ENCODE measurements at regions not wholly inside any gene's neighbourhood (a gene's known extent, or its start where the extent isn't known, plus 50 kb on each side); places are given as distances from the start of the nearest gene placed in this dataset.

DNA sequence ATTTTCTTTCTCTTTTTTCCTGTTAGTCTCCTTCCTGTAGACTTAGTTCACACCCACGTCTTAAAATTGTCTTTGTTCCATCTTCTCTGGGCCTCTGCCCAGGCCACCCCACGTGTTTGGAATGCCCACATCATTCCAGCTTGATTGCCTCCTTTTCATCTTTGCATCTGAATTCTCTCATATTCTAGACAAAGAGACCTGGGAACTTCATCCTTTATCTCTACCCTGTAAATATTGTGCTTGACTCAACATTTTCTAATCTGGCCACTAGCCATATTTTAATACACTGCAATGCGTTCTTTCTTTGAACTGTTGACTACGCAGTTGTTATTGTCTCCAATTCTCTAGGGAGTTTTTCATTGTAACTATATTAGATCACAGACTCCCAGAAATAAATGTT lies 187.5 kb upstream of the NRXN1 start:
- Histone ChIP-seq H3K27me3 (no peaks in the 10 kb centered on the region), H3K27ac (no peak overlapping the region), H3K36me3 (no peaks in the 10 kb centered on the region), H3K4me3 (no peak overlapping the region), H3K4me1 (ENCODE audit: insufficient read depth) (no peaks in the 10 kb centered on the region), H3K9me3 (no peaks in the 10 kb centered on the region)
- 4 to 11% (median 7%) methylated on average over 4 of the region's 4 CpGs for WGBS, 3 donors
- no peak for TF ChIP-seq POLR2A (IDR thresholded peaks at IDR 0.05)
- TF ChIP-seq, protein P1, sequence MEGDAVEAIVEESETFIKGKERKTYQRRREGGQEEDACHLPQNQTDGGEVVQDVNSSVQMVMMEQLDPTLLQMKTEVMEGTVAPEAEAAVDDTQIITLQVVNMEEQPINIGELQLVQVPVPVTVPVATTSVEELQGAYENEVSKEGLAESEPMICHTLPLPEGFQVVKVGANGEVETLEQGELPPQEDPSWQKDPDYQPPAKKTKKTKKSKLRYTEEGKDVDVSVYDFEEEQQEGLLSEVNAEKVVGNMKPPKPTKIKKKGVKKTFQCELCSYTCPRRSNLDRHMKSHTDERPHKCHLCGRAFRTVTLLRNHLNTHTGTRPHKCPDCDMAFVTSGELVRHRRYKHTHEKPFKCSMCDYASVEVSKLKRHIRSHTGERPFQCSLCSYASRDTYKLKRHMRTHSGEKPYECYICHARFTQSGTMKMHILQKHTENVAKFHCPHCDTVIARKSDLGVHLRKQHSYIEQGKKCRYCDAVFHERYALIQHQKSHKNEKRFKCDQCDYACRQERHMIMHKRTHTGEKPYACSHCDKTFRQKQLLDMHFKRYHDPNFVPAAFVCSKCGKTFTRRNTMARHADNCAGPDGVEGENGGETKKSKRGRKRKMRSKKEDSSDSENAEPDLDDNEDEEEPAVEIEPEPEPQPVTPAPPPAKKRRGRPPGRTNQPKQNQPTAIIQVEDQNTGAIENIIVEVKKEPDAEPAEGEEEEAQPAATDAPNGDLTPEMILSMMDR (IDR thresholded peaks at IDR 0.05), result no peak
- no peak for TF ChIP-seq EP300 (IDR thresholded peaks at IDR 0.05)
- intact Hi-C loops (cut with DNase I), result no loop called here
- DNase-seq, result no peak

DNA sequence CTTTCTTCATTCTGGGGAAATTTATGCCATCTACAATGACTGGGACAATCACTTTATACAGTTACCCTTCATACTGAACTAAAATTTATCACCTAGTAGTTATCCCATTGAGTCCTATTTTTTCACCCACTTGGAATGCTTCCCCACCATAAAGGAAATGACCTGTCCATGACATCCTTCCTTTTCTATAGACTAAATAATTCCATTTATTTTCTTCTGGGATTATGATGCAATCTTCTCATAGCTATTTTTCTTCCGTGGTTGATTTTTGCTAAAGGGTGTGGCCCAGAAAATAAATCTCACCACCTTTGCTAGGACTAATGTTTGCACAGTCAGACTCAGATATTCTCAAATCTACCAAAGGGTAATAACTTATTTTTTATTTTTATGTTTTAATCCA lies 186.1 kb upstream of the NRXN1 start:
- no peak for DNase-seq
- 74 to 76% (median 76%) methylated on average over 1 of the region's 1 CpG for whole genome bisulfite sequencing, 3 donors
- Histone ChIP-seq H3K4me1 (ENCODE audit: insufficient read depth) (no peaks in the 10 kb centered on the region), H3K4me3 (no peak overlapping the region), H3K27ac (no peak overlapping the region), H3K36me3 (no peaks in the 10 kb centered on the region), H3K9me3 (no peaks in the 10 kb centered on the region), H3K27me3 (no peaks in the 10 kb centered on the region)
- intact Hi-C loops (cut with DNase I), result no loop called here
- TF ChIP-seq EP300 (IDR thresholded peaks at IDR 0.05), result no peak
- no peak for TF ChIP-seq POLR2A (IDR thresholded peaks at IDR 0.05)
- TF ChIP-seq, protein P1 (IDR thresholded peaks at IDR 0.05), result no peak

DNA sequence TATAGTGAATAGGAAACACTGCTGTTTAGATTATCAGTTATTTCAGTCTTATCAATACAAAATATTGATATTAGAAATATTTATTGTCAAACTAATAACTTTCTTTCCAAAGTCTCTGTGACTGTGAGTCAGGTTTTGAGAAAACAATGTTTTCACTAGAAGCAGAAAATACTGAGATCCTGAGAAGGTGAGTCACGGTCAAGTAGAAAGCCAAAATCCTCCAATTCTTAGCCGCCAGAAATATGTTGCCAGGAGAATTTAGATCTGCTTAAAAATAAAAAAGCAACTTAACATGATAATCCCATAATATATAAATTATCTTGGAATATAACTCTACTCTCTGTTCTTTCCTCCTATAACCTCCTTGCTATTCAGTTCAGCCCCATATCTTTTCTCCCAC lies 181.9 kb upstream of the NRXN1 start:
- H3K4me1 ChIP-seq (ENCODE audit: insufficient read depth), result no peaks in the 10 kb centered on the region
- H3K27me3 ChIP-seq, result no peaks in the 10 kb centered on the region
- intact Hi-C loops (cut with DNase I), result no loop called here
- no peak for DNase-seq
- H3K9me3 ChIP-seq, result no peaks in the 10 kb centered on the region
- no peak overlapping the region for H3K4me3 ChIP-seq
- TF ChIP-seq, protein P1 (IDR thresholded peaks at IDR 0.05), result no peak
- TF ChIP-seq POLR2A (IDR thresholded peaks at IDR 0.05), result no peak
- TF ChIP-seq EP300 (IDR thresholded peaks at IDR 0.05), result no peak
- no peaks in the 10 kb centered on the region for H3K36me3 ChIP-seq
- WGBS, 3 donors, result 87 to 94% (median 91%) methylated on average over 2 of the region's 2 CpGs
- H3K27ac ChIP-seq, result no peak overlapping the region

DNA sequence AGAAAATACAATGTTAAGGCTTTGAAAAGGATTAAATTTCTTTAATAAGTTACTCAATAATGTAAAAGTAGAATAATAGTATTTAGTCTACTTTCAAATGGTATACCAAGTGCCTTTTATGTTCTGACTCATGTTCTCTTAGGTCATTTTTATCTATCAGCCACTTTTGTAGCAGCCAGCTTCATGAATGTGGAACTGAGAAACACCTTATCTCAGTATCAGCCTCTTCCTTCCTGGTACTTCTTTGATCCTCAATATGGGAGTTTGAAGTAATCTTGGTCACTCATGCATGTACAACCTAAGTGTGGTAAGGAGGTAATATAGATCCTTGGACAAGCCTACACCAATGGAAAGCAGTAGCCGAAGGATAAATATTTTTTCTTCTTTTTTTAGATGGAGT lies 180.4 kb upstream of the NRXN1 start:
- WGBS, 3 donors, result 87 to 97% (median 93%) methylated on average over 1 of the region's 1 CpG
- Histone ChIP-seq H3K4me1 (ENCODE audit: insufficient read depth) (no peaks in the 10 kb centered on the region), H3K9me3 (no peaks in the 10 kb centered on the region), H3K4me3 (no peak overlapping the region), H3K27ac (no peak overlapping the region), H3K27me3 (no peaks in the 10 kb centered on the region), H3K36me3 (no peaks in the 10 kb centered on the region)
- TF ChIP-seq EP300 (IDR thresholded peaks at IDR 0.05) (no peak), POLR2A (IDR thresholded peaks at IDR 0.05) (no peak)
- DNase-seq, result no peak
- intact Hi-C loops (cut with DNase I), result no loop called here

DNA sequence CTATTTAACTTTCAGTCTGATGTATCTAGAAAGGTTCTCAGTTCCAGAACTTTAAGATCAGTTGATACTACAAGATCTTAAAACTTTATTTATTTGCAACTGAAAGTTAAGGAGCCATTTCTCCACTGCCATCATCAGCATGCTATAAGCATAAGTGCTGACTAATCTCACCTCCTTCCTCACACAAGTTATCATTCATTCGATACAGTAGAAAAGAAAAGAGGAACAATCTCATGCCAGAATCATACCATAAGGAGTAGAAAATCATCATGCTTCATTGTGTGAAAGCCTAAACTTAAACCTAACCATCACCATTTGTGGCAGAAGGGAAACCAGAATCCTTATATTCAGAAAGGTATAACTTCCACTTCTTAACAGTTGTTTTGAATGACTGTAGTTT lies 176.6 kb upstream of the NRXN1 start:
- intact Hi-C loops (cut with DNase I), result no loop called here
- Histone ChIP-seq H3K27me3 (no peaks in the 10 kb centered on the region), H3K4me3 (no peak overlapping the region), H3K27ac (no peak overlapping the region), H3K36me3 (no peaks in the 10 kb centered on the region), H3K9me3 (no peaks in the 10 kb centered on the region), H3K4me1 (ENCODE audit: insufficient read depth) (no peaks in the 10 kb centered on the region)
- WGBS, 3 donors, result 59 to 69% (median 63%) methylated on average over 1 of the region's 1 CpG
- TF ChIP-seq POLR2A (IDR thresholded peaks at IDR 0.05), result no peak
- no peak for TF ChIP-seq EP300 (IDR thresholded peaks at IDR 0.05)
- TF ChIP-seq, protein P1 (IDR thresholded peaks at IDR 0.05), result no peak
- no peak for DNase-seq
